AG09319 (cell line): ENCODE measurements at regions not wholly inside any gene's neighbourhood (a gene's known extent, or its start where the extent isn't known, plus 50 kb on each side); places are given as distances from the start of the nearest gene placed in this dataset.

Experiments used
- DNase-seq: peaks from one replicate; pipeline ENCODE4 v3.0.0-alpha.2; 2010; ENCODE audit warnings: low read depth; ENCODE audit errors: extremely low read depth
- TF ChIP-seq, protein P1 (sequence below): IDR thresholded peaks from 2 replicates; pipeline ENCODE4 v1.5.1; 2011; ENCODE audit warnings: low read depth, mild to moderate bottlenecking, inconsistent platforms, low read length, moderate library complexity

- no peak for DNase-seq
- TF ChIP-seq, protein P1, sequence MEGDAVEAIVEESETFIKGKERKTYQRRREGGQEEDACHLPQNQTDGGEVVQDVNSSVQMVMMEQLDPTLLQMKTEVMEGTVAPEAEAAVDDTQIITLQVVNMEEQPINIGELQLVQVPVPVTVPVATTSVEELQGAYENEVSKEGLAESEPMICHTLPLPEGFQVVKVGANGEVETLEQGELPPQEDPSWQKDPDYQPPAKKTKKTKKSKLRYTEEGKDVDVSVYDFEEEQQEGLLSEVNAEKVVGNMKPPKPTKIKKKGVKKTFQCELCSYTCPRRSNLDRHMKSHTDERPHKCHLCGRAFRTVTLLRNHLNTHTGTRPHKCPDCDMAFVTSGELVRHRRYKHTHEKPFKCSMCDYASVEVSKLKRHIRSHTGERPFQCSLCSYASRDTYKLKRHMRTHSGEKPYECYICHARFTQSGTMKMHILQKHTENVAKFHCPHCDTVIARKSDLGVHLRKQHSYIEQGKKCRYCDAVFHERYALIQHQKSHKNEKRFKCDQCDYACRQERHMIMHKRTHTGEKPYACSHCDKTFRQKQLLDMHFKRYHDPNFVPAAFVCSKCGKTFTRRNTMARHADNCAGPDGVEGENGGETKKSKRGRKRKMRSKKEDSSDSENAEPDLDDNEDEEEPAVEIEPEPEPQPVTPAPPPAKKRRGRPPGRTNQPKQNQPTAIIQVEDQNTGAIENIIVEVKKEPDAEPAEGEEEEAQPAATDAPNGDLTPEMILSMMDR: no peak
Measured at GRCh38 chrX:149365552-149365951, 139.6 kb downstream of the IDS start.

DNA sequence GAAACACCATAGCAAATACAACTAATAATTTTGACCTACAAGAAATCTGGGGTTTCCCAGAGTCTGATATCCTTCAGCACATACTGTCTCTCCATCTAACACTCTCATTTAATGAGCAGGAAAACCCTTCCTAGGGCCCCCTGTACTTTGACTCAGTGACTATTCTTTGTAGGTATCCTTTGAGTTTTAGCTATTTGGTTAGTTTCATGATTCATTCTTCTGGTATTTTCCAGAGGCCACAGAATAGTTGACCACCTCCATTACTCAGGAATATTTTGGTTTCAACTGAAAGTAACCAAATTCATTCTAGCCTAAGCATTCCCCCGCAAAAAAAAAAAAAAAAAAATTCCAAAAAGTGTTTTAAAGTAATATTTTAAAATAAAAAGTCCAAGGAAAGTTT, 140.0 kb downstream of the IDS start:
- DNase-seq: no peak
- TF ChIP-seq, protein P1: no peak

- TF ChIP-seq, protein P1: no peak
- DNase-seq: no peak
Measured at GRCh38 chrX:149363965-149364364, 141.1 kb downstream of the IDS start.

DNA sequence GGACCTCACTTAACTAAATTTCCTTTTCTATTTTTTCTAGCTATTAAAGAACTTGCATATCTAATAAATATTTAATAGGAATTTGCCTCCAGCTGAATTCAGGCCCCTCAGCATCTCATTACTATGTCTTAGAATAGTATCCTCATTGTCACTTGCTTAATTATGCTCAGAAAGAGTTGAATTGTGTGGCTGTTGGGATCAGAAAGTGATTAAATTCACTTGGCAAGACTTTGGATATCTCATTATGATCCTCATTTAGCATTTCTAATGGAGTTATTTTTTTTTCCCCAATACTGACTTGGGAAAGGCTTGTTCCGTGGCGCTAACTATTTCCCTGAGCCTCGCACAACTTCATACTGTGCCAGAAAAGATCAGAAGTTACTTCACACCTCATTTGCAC, 158.8 kb downstream of the IDS start:
- DNase-seq: no peak
- TF ChIP-seq, protein P1: no peak

- DNase-seq: no peak
- TF ChIP-seq, protein P1: no peak
Measured at GRCh38 chrX:149322316-149322715, 182.8 kb downstream of the IDS start.

GRCh38 chrX:149313871-149314371, 191.2 kb downstream of the IDS start:
- no peak for DNase-seq
- TF ChIP-seq, protein P1: no peak

GRCh38 chrX:149312988-149313387, 192.1 kb downstream of the IDS start:
- no peak for DNase-seq
- TF ChIP-seq, protein P1: no peak
